Neuronal stem cell (in vitro differentiated cells): ENCODE measurements at regions not wholly inside any gene's neighbourhood (a gene's known extent, or its start where the extent isn't known, plus 50 kb on each side); places are given as distances from the start of the nearest gene placed in this dataset.

Experiments used
- DNase-seq: peaks from one replicate; pipeline ENCODE4 v3.0.0-alpha.2; 2013; ENCODE audit warnings: low spot score
- H2AFZ ChIP-seq: one replicate; pipeline ENCODE4 v1.6.1; 2013; ENCODE audit warnings: mild to moderate bottlenecking, low read length, inconsistent platforms
- H2AK5ac ChIP-seq: 2 replicates; pipeline ENCODE4 v1.6.1; 2013; ENCODE audit warnings: low read depth, mild to moderate bottlenecking, inconsistent platforms, low read length, moderate library complexity, mixed read lengths
- H2BK120ac ChIP-seq: 2 replicates; pipeline ENCODE4 v1.6.1; 2013; ENCODE audit warnings: low read depth, mild to moderate bottlenecking, inconsistent platforms, low read length, moderate library complexity, mixed read lengths
- H2BK12ac ChIP-seq: one replicate; pipeline ENCODE4 v1.6.1; 2013; ENCODE audit warnings: low read length, inconsistent platforms
- H2BK15ac ChIP-seq: 2 replicates; pipeline ENCODE4 v1.6.1; 2013; ENCODE audit warnings: mild to moderate bottlenecking, low read length, inconsistent platforms, mixed read lengths
- H2BK5ac ChIP-seq: one replicate; pipeline ENCODE4 v1.6.1; 2013; ENCODE audit warnings: inconsistent platforms, mild to moderate bottlenecking, low read length, moderate library complexity
- H3K14ac ChIP-seq: one replicate; pipeline ENCODE4 v1.6.1; 2013; ENCODE audit warnings: low read length, inconsistent platforms
- H3K18ac ChIP-seq: 2 replicates; pipeline ENCODE4 v1.6.1; 2013; ENCODE audit warnings: low read length, inconsistent platforms
- H3K23ac ChIP-seq: 2 replicates; pipeline ENCODE4 v1.6.1; 2013; ENCODE audit warnings: low read depth, mild to moderate bottlenecking, mixed read lengths, low read length, inconsistent platforms; ENCODE audit not compliant: poor library complexity
- H3K27ac ChIP-seq: replicated peaks from 3 replicates; pipeline ENCODE4 v1.5.1; 2013; ENCODE audit warnings: low read length, inconsistent platforms
- H3K27me3 ChIP-seq, 3 experiments: 2 replicates each; pipeline ENCODE4 v1.6.1; 2013; ENCODE audit warnings: low read length in 3 of 3, mild to moderate bottlenecking in 2 of 3, inconsistent platforms in 1 of 3, low read depth in 1 of 3, mixed read lengths in 1 of 3, moderate library complexity in 1 of 3; ENCODE audit not compliant: control insufficient read depth in 3 of 3, insufficient read depth in 3 of 3
- H3K36me3 ChIP-seq, 2 donors: replicated peaks in 1 of 2; 2 replicates each; pipeline ENCODE4 v1.6.1; 2013; ENCODE audit warnings: low read length in 2 of 2; ENCODE audit not compliant: control insufficient read depth in 2 of 2, insufficient read depth in 2 of 2
- H3K4ac ChIP-seq: 2 replicates; pipeline ENCODE4 v1.6.1; 2013; ENCODE audit warnings: inconsistent platforms, mild to moderate bottlenecking, low read length, moderate library complexity
- H3K4me1 ChIP-seq, 2 donors: 1 replicate in 1 of 2; 2 replicates in 1 of 2; pipeline ENCODE4 v1.6.1; 2013; ENCODE audit warnings: low read length in 2 of 2, low read depth in 1 of 2; ENCODE audit not compliant: control insufficient read depth in 2 of 2, insufficient read depth in 1 of 2
- H3K4me2 ChIP-seq: one replicate; pipeline ENCODE4 v1.6.1; 2013; ENCODE audit warnings: mild to moderate bottlenecking, low read length, inconsistent platforms; ENCODE audit not compliant: insufficient read depth, poor library complexity, severe bottlenecking
- H3K4me3 ChIP-seq, 2 donors: 2 replicates each; pipeline ENCODE4 v1.5.1; 2013; ENCODE audit warnings: low read length in 2 of 2, mild to moderate bottlenecking in 2 of 2, inconsistent platforms in 1 of 2, moderate library complexity in 1 of 2
- H3K79me1 ChIP-seq: one replicate; pipeline ENCODE4 v1.6.1; 2013; ENCODE audit warnings: low read depth, mild to moderate bottlenecking, inconsistent platforms, low read length, moderate library complexity
- H3K9ac ChIP-seq: one replicate; pipeline ENCODE4 v1.6.1; 2013; ENCODE audit warnings: mild to moderate bottlenecking, low read depth, low read length, inconsistent platforms; ENCODE audit not compliant: poor library complexity
- H3K9me3 ChIP-seq, 2 donors: replicated peaks in 1 of 2; 2 replicates each; pipeline versions ENCODE3 to v1.6.1; 2013; ENCODE audit warnings: low read length in 2 of 2, mild to moderate bottlenecking in 2 of 2, inconsistent platforms in 1 of 2, low read depth in 1 of 2, mixed read lengths in 1 of 2, moderate library complexity in 1 of 2; ENCODE audit not compliant: control insufficient read depth in 2 of 2, insufficient read depth in 1 of 2
- H4K8ac ChIP-seq: one replicate; pipeline ENCODE4 v1.6.1; 2013; ENCODE audit warnings: low read depth, mild to moderate bottlenecking, inconsistent platforms, low read length, moderate library complexity
- H4K91ac ChIP-seq: one replicate; pipeline ENCODE4 v1.6.1; 2013; ENCODE audit warnings: low read length, low read depth, mild to moderate bottlenecking, inconsistent platforms; ENCODE audit not compliant: poor library complexity
- WGBS, 2 donors: extraction: QIAGEN DNeasy Blood & Tissue Kit; methylation state at CpG; one replicate each; pipeline ENCODE4 v1.1.7; 2013; ENCODE audit warnings: missing lambda C conversion rate in 2 of 2, mixed read lengths in 1 of 2; ENCODE audit not compliant: insufficient read length in 2 of 2, insufficient replicate concordance in 1 of 2; ENCODE audit errors: extremely low coverage in 2 of 2; 5-methylcytosine and 5-hydroxymethylcytosine counted together

GRCh38 chr3:107861422-107861821 lies 229.4 kb downstream of the CD47 start:
- no peak overlapping the region for H3K27ac ChIP-seq

More at GRCh38 chr3:107861422-107861821, 229.4 kb downstream of the CD47 start:
- H2AK5ac ChIP-seq: no peak overlapping the region
- no peak overlapping the region for H2BK5ac ChIP-seq
- no peaks in the 10 kb centered on the region for H3K27me3 ChIP-seq
- DNase-seq: no peak
- H2BK15ac ChIP-seq: no peak overlapping the region
- no peaks in the 10 kb centered on the region for H3K9me3 ChIP-seq
- H3K36me3 ChIP-seq: no peaks in the 10 kb centered on the region
- H3K23ac ChIP-seq: no peak overlapping the region
- H3K79me1 ChIP-seq: no peaks in the 10 kb centered on the region
- H4K91ac ChIP-seq: no peak overlapping the region
- H2BK120ac ChIP-seq: no peak overlapping the region
- H3K18ac ChIP-seq: no peak overlapping the region
- no peak overlapping the region for H2BK12ac ChIP-seq
- no CpG with 5 or more reads among the region's 2 CpGs for WGBS, 2 donors
- no peak overlapping the region for H2AFZ ChIP-seq
- no peak overlapping the region for H4K8ac ChIP-seq
- no peak overlapping the region for H3K4me3 ChIP-seq
- no peak overlapping the region for H3K9ac ChIP-seq
- no peak overlapping the region for H3K4me2 ChIP-seq
- no peak overlapping the region for H3K14ac ChIP-seq
- no peaks in the 10 kb centered on the region for H3K4me1 ChIP-seq
- H3K4ac ChIP-seq: no peak overlapping the region
